ENCODE measurements at regions not wholly inside any gene's neighbourhood (a gene's known extent, or its start where the extent isn't known, plus 50 kb on each side); places are given as distances from the start of the nearest gene placed in this dataset.

DNA sequence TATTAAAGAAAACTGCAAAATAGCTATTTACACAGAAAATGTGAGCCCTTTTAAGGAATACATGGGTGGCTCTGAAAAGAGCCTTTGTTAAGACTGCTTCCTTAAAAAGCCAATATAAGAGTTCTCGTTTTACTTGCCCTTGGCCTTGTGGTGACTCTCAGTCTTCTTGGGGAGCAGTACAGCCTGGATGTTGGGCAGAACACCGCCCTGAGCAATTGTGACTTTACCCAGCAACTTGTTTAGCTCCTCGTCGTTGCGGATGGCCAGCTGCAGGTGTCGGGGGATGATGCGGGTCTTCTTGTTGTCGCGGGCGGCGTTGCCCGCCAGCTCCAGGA lies 111.5 kb downstream of the HFE start:
- DNase-seq, result no peak

DNA sequence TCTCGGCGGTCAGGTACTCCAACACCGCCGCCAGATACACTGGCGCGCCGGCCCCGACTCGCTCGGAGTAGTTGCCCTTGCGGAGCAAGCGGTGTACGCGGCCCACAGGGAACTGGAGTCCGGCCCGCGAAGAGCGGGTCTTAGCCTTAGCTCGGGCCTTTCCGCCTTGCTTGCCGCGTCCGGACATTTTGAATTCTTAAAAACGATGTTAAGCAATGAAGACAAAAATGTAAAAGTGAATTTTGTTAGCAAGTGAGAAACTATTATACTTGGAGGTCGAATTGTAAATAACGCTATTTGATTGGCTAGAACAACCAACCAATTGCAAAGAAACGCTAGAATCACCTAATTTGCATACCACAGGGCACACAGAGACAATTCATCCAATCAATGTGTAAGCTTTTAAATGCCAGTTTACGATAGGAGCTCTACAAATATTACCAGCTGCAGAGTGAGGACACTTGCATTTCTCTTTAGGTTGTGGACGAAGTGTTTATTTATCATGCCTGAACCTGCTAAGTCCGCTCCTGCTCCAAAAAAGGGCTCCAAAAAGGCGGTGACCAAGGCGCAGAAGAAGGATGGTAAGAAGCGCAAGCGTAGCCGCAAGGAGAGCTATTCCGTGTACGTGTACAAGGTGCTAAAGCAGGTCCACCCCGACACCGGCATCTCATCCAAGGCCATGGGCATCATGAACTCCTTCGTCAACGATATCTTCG lies 112.0 kb downstream of the HFE start:
- DNase-seq, result peak; percentile 78 to 90

DNA sequence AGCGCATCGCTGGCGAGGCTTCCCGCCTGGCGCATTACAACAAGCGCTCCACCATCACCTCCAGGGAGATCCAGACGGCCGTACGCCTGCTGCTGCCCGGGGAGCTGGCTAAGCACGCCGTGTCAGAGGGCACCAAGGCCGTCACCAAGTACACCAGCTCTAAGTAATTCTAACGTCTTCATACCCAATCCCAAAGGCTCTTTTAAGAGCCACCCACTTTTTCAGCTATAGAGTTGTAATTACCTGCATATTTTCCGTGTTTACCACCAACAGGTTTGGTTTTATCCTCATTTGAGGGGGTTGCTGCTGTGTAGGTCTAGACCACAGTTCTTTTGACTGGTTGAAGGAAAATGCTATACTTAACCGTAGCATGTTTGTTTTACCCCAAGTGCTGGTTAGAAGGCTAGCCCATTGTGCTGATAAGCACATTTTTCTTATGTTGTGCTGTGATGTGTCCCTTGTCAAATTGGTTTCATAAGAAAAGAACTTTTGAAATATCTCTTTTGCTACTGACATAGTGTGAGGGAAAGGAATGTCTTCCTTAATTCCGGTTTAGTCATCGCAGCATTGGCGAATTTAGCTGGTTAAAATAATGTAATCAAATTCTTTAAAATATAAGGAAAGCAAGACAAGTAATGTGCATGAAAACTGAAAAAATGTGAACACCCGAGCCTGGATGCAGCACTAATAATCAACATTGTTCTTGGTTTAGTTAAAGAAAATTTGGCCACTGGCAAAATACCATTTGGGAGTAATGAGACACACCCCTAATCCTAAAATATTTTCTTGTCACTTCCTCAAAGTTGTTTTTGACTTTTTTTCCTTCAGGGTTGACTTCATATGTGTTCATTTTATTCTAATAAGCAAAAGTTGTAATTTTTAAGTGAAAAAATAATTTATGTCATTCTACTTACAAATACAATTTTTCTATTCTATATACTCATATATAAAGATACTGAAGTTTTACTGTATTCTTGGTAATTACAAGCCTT lies 112.8 kb downstream of the HFE start:
- peak in 1 of 2 experiments; percentile 67 for DNase-seq

DNA sequence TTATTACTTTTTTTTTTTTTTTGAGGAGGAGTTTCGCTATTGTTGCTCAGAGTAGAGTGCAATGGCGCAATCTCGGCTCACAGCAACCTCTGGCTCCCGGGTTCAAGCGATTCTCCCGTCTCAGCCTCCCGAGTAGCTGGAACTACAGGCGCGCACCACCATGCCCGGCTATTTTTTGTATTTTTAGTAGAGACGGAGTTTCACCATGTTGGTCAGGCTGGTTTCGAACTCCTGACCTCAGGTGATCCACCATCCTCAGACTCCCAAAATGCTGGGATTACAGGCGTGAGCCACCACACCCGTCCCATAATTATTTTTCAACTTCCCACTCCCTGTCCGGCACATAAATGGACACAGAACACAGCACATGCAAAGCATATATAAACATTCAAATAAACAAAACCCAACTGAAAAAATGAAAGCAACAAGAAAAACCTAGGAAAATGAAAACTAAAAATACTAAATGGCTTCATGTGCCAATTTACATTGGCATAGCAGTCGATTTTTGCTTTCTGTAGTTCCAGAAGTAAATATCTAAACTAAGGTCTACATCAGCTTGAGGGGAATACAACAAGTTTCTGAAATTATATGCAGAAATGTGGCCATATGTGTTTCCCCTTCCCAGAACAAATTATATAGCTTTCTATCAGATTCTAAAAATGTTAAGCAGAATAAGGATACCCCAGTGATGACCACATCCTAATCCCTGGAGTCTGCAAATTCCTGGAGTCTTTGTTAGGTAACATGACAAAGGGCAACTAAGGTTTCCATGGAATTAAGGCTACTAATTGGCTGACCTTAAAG lies 113.9 kb downstream of the HFE start:
- DNase-seq, result no peak

DNA sequence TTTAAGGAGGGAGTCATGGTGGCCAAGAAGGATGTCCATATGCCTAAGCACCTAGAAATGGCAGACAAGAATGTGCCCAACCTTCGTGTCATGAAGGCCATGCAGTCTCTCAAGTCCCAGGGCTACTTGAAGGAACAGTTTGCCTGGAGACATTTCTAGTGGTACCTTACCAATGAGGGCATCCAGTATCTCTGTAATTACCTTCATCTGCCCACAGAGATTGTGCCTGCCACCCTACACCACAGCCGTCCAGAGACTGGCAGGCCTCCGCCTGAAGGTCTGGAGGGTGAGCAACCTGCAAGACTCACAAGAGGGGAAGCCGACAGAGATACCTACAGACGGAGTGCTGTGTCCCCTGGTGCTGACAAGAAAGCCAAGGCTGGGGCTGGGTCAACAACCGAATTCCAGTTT lies 115.0 kb downstream of the HFE start:
- DNase-seq, result no peak

DNA sequence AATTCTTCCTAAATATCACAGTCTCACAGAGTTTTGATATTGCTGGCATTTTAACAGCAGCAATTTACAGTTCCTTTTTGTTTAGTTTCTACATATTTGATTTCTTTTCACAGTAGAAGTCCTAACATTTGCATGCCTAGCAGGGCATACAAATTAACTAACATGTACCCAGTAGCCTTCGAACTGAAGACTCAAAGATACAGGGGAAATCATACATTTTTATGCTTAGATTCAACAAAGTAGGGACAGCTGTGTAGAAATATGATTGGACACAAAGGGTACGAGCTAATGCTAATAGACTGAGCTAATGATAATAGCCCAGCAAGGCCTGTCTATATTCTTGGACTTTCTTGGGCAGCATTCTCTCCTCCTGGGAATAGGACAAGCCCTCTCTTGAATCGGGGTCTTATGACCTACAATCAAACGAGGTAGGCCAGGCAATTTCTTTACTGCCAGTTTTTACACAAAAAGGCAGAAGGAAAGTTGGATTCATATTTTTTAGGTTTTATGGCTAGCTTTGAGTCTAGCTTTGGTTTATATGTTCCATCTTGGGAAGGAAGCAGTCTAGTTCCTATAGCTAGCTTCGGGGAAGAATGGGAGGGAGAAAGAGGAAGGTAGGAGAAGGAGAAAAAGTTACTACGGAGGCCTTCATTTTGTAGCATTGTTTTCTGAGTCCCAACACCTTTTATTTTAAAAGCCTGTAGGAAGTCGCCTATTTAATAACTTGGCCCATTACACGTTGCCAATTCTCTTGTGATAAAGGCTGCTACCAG lies 115.8 kb downstream of the HFE start:
- no peak for DNase-seq

DNA sequence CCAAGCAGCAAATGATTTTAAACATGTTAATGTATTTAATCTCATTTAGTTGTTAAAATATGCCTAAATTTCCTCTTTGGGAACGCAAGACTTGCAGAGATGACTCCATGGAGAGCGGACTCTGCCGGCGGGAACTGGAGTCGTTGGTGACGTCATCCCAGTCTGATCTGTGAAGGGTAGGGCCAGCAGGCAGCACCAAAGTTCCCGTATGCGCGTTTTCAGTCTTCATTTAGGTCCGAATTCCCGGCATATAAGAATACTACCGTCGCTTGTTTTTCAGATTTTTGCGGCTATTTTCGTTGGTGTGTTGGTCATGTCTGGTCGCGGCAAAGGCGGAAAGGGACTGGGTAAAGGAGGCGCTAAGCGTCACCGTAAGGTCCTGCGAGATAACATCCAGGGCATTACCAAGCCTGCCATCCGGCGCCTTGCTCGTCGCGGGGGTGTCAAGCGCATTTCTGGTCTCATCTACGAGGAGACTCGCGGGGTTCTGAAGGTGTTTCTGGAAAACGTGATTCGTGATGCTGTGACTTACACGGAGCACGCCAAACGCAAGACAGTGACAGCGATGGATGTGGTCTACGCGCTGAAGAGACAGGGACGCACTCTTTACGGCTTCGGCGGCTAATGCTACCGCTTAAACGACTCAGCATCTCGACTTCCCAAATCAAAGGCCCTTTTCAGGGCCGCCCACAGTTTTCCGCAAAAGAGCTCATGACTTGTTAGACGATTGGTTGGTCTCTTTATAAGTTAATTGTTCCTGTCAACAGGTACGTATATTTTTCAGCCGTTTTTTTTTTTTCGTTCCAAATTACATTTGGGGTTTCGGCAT lies 117.3 kb downstream of the HFE start:
- peak; percentile 71 to 77 for DNase-seq

DNA sequence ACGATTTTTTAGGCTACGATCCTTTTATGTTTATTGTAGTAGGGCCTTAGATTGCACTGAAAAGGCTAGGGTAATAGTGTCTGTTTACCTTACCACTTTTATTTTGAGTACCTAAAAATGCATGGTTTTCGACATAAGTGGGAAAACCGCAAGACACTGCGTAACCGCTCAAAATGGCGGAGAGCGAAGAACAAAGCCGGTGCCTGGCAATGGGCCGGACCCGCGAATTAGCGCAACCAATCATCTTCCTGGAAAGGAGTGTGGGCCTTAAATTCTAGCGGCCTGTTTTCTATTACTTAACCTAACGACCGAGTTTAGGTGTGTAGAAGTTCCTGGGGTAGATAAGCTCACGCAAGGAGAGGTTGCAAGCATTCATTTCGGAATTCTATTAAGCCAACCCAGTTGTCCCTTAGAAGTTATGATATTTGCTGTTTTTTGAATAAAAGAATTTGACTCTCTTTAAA lies 118.0 kb downstream of the HFE start:
- peak in 1 of 2 experiments; percentile 45 for DNase-seq

DNA sequence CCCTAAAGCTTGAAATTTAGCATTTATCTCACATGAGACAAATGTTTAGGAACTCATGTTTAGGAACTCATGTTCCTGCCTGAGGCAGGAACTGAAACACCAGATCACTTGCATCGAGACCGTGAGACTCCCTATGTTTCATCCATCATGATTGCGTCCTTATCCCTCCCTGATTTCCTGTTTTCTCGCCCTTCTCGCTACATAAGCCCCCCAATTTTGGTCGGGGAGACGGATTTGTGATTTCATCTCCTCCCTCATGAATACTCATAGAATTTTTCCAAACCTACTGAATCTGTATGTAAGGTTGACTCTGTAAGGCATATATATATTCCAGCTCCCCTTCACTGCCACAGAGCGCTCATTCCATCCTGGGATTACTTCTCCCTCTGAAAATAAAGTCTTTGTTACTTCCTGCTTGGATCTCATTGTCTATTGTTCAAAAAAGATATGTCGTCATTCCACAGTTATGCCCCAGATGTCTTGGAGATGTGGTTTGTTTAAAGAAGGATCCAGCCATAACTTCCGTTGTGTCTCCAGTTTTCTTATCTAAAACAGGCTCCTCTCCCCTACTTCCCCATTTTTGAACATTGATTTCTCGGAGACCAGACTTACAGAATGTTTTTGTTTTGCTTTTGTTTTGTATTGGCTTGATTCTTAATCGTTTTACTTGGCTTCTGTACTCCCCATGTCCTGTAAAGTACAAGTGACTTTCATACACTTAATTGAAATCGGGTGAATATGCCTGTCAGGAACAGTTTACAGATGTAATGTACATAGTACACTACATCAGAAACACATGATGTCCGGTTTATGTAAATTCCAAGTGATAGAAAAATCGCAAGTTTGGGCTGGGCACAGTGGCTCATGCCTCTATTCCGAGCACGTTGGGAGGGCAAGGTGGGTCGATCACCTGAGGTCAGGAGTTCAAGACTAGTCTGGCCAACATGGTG lies 118.7 kb downstream of the HFE start:
- DNase-seq, result no peak

DNA sequence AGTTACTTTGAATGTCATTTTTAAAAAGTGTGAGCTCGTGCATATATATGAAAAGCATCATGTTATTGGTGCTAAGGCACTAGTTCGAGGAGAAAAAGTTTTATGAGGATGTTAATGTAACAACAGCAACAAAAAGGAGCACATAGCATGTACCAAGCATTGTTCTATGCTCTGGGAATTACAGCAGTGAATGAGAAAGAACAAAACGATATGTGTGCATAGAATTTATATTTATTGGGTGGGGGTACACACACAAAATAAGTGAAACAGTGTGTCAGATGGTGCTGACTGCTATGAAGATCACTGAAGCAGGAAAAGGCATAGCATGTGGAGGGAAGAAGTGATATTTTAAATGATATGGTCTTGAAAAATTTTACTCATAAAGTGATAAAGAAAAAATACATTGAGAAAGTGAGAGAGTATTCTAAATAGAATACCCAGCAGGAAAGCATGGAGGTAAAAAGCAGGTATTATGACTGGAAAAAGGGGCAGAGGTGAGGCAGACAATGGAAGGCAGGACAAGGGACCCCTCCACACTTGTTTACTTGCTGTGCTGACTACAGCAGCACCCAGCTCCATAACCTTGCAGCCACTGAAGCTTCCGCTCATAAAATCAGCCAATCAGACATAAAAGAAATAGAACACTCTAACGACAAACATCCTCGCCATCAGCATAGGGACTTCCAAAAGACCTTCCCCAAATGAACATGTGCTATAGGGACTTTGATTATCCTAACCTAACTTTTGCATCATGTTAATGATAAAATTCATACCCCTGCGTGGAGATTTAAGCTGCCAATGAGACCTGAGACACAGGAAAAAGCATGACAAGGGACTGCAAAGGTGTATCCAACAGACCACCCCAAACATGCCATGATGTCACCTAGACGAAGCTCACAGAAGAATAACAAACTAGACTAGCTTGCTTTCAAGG lies 119.9 kb downstream of the HFE start:
- DNase-seq, result no peak

DNA sequence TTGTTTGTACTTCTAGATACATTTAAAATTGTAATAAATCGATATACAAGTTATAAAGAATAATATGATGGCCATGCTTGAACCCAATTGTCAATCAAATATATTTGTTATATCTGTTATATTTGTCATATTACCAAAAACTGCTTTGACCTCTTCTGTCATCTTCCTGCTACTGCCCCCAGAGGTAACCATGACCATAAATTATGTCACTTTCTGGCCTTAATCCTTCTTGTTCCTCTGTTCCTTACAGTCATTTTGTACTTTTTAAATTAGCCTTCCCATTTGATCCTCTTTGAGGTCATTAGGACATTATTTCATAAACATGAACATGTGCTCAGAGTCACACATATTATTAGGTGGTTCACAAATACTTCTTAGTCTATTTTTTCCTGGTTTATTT lies 124.7 kb downstream of the HFE start:
- DNase-seq, result no peak

DNA sequence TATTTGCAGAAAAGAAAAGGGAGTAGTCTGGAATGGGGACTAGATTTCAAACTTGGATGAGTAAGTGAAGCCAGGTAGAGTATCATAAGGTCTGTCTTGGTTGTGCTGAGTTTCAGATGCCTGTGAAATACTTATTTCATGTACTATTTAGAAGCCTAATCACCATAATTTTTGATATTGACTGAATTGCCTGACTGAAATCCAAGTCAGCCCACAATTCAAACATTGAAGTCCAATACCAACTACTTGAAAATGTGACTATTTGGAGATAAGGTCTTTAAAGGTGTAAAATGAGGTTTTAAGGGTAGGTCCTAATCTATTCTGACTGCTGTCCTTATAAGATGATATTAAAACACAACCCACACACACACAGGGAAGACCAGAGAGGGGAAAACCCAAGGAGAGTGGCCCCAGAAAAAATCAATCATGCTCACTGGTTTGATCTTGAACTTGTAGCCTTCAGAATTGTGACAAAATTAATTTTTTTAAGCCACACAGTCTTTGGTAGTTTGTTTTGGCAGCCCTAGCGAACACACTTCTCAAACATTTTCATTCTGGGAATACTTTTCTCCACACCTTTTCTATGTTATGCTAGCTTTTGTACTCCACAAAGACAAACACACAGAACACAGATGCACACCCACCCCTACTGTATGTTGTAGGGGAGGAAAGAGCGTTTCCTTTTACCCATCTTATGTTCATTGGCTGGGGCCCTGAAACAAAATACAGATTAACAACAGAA lies 126.3 kb downstream of the HFE start:
- no peak for DNase-seq

DNA sequence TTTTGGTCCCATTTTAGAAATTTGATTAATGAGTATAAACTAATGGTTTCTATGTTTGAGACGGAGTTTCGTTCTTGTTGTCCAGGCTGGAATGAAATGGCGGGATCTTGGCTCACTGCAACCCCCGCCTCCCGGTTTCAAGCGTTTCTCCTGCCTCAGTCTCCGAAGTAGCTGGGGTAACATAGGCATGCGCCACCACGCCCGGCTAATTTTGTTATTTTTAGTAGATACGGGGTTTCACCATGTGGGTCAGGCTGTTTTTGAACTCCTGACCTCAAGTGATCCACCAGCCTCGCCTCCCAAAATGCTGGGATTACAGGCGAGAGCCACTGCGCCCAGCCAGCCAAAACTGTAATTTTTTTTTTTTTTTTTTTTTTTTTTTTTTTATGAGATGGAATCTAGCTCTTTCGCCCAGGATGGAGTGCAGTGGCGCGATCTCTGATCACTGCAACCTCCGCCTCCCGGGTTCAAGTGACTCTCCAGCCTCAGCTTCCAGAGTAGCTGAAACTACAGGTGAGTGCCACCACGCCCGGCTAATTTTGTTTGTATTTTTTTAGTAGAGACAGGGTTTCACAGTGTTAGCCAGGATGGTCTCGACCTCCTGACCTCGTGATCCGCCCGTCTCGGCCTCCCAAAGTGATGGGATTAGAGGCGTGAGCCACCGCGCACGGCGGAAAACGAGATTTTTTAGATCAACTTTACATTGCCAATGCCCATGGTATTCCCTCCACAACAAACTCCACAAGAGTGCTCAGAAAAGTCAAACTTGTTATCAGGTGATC lies 127.8 kb downstream of the HFE start:
- DNase-seq, result no peak

DNA sequence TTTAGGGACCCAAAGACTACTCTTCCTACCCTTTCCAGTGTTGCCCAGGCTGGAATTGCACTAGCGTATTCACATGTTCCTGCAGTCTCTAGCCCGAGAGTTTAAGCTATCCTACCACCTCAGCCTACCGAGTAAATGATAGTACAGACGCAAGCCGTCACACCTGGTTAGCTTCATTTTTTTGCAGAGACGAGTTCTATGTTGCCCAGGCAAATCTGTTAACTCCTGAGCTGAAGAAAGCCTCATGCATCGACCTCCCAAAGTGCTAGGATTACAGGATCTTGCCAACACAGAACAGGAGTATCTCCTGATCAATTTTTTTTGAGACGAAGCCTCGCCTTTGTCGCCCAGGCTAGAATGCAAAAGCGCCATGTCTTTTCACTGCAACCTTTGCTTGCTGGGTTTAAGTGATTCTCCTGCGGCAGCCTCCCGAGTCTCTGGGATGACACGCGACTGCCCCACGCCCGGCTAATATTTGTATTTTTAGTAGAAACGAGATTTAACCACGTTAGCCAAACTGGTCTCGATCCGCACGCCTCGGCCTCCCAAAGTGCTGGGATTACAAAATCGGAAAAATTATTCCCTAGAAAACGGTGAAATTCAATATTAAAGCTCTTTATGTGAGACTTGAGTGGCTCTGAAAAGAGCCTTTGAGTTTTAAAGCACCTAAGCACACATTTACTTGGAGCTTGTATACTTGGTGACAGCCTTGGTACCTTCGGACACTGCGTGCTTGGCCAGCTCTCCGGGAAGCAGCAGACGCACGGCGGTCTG lies 128.5 kb downstream of the HFE start:
- DNase-seq, result no peak

DNA sequence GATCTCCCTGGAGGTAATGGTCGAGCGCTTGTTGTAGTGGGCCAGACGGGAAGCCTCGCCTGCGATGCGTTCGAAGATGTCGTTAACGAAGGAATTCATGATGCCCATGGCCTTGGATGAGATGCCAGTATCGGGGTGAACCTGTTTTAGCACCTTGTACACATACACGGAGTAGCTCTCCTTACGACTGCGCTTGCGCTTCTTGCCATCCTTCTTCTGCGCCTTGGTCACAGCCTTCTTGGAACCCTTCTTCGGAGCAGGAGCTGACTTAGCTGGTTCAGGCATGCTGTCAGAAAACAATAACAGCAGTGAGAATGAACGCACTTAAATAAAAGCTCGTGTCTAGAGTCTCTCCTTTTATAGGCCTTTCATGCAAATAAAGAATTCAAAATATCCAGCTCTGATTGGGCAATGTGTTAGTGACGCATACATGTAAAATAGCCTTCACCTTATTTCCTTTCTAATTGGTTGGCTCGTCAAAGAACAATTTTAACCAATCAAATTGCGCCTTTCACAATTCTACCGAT lies 129.2 kb downstream of the HFE start:
- DNase-seq, result no peak

Measured in NCI-H1930 (cell line).